Right hindlimb (tissue), 1 donor: ENCODE measurements at regions not wholly inside any gene's neighbourhood (a gene's known extent, or its start where the extent isn't known, plus 50 kb on each side); places are given as distances from the start of the nearest gene placed in this dataset.
"Not testable (repeated sequence)": the region's sequence is repeated elsewhere in the genome, so short reads cannot be mapped to it uniquely, and the experiment has no call there.

Experiments
- DNase-seq: peaks from one replicate; pipeline ENCODE4 v3.0.0-alpha.2; 2018

GRCh38 chr2:20130821-20131645, 79.6 kb upstream of the LAPTM4A start:
- DNase-seq = no peak

- no peak for DNase-seq
Measured at GRCh38 chr2:20130160-20130560, 78.7 kb upstream of the LAPTM4A start.

- DNase-seq = no peak
Measured at GRCh38 chr2:20129331-20130159, 78.1 kb upstream of the LAPTM4A start.

GRCh38 chr2:20128506-20129330, 77.3 kb upstream of the LAPTM4A start:
- no peak for DNase-seq

GRCh38 chr2:20126469-20126868, 75.0 kb upstream of the LAPTM4A start:
- no peak for DNase-seq

- DNase-seq = no peak
Measured at GRCh38 chr2:20126040-20126439, 74.6 kb upstream of the LAPTM4A start.

GRCh38 chr2:20125616-20126015, 74.2 kb upstream of the LAPTM4A start:
- DNase-seq = no peak

- DNase-seq = no peak
Measured at GRCh38 chr2:20125164-20125563, 73.7 kb upstream of the LAPTM4A start.

GRCh38 chr2:20123871-20124594, 72.6 kb upstream of the LAPTM4A start:
- DNase-seq = no peak

GRCh38 chr2:20122864-20123263, 71.4 kb upstream of the LAPTM4A start:
- DNase-seq = no peak

GRCh38 chr2:20120569-20121416, 69.4 kb upstream of the LAPTM4A start:
- no peak for DNase-seq

- no peak for DNase-seq
Measured at GRCh38 chr2:20118051-20118450, 66.6 kb upstream of the LAPTM4A start.

GRCh38 chr2:20115902-20116301, 64.5 kb upstream of the LAPTM4A start:
- no peak for DNase-seq

GRCh38 chr2:20115374-20115773, 63.9 kb upstream of the LAPTM4A start:
- DNase-seq = no peak

GRCh38 chr2:20113986-20114938, 62.8 kb upstream of the LAPTM4A start:
- DNase-seq = no peak

- DNase-seq = no peak
Measured at GRCh38 chr2:20113004-20113796, 61.8 kb upstream of the LAPTM4A start.

- DNase-seq = not testable (repeated sequence)
Measured at GRCh38 chr2:20112361-20112760, 60.9 kb upstream of the LAPTM4A start.

- no peak for DNase-seq
Measured at GRCh38 chr2:20111311-20112131, 60.1 kb upstream of the LAPTM4A start.
